HEK293 (cell line): ENCODE measurements at regions not wholly inside any gene's neighbourhood (a gene's known extent, or its start where the extent isn't known, plus 50 kb on each side); places are given as distances from the start of the nearest gene placed in this dataset.

Experiments
- GLIS2 ChIP-seq: fragments of 450-650 bp; formaldehyde crosslinking; IDR thresholded peaks from 2 replicates; pipeline ENCODE4 v1.5.1; 2016; ENCODE audit warnings: missing biosample characterization, missing genetic modification characterization
- HOXD13 ChIP-seq: sonication (generic); formaldehyde crosslinking; IDR thresholded peaks from 2 replicates; pipeline ENCODE4 v1.8.0; 2022; ENCODE audit warnings: missing genetic modification reagents, borderline replicate concordance
- IKZF3 ChIP-seq: fragments of 450-650 bp; IDR thresholded peaks from 2 replicates; pipeline ENCODE4 v1.5.0; 2018; ENCODE audit warnings: missing biosample characterization, mild to moderate bottlenecking, missing genetic modification characterization, moderate library complexity
- KLF10 ChIP-seq: fragments of 450-650 bp; IDR thresholded peaks from 2 replicates; pipeline ENCODE4 v1.5.1; 2018; ENCODE audit warnings: missing biosample characterization, mild to moderate bottlenecking, missing genetic modification characterization
- KLF16 ChIP-seq: fragments of 450-650 bp; formaldehyde crosslinking; IDR thresholded peaks from 2 replicates; pipeline ENCODE4 v1.5.1; 2017; ENCODE audit warnings: missing biosample characterization, missing genetic modification characterization
- PATZ1 ChIP-seq: fragments of 450-650 bp; formaldehyde crosslinking; IDR thresholded peaks from 2 replicates; pipeline ENCODE4 v1.5.1; 2016; ENCODE audit warnings: missing biosample characterization, missing genetic modification characterization
- ZBTB10 ChIP-seq: fragments of 450-650 bp; formaldehyde crosslinking; IDR thresholded peaks from 2 replicates; pipeline ENCODE4 v1.5.1; 2016; ENCODE audit warnings: missing biosample characterization, missing genetic modification characterization
- ZBTB44 ChIP-seq: fragments of 450-650 bp; IDR thresholded peaks from 2 replicates; pipeline ENCODE4 v1.5.1; 2018; ENCODE audit warnings: missing biosample characterization, mild to moderate bottlenecking, missing genetic modification characterization
- ZBTB48 ChIP-seq: fragments of 450-650 bp; formaldehyde crosslinking; IDR thresholded peaks from 2 replicates; pipeline ENCODE4 v1.5.1; 2016; ENCODE audit warnings: missing biosample characterization, missing genetic modification characterization
- ZEB2 ChIP-seq: fragments of 450-650 bp; formaldehyde crosslinking; IDR thresholded peaks from 2 replicates; pipeline ENCODE4 v1.5.1; 2016; ENCODE audit warnings: missing biosample characterization, missing genetic modification characterization
- ZFP41 ChIP-seq: fragments of 450-650 bp; formaldehyde crosslinking; IDR thresholded peaks from 2 replicates; pipeline ENCODE4 v1.5.1; 2016; ENCODE audit warnings: missing biosample characterization, missing genetic modification characterization, borderline replicate concordance
- ZIC2 ChIP-seq: fragments of 450-650 bp; formaldehyde crosslinking; IDR thresholded peaks from 2 replicates; pipeline ENCODE4 v1.5.1; 2016; ENCODE audit warnings: missing biosample characterization, missing genetic modification characterization
- ZNF138 ChIP-seq: fragments of 450-650 bp; formaldehyde crosslinking; IDR thresholded peaks from 2 replicates; pipeline ENCODE4 v1.5.1; 2016; ENCODE audit warnings: missing biosample characterization, missing genetic modification characterization, borderline replicate concordance
- ZNF146 ChIP-seq: fragments of 450-650 bp; formaldehyde crosslinking; IDR thresholded peaks from 2 replicates; pipeline ENCODE4 v1.5.1; 2016; ENCODE audit warnings: missing biosample characterization, missing genetic modification characterization
- ZNF18 ChIP-seq: fragments of 450-650 bp; formaldehyde crosslinking; IDR thresholded peaks from 2 replicates; pipeline ENCODE4 v1.5.1; 2016; ENCODE audit warnings: missing biosample characterization, missing genetic modification characterization
- ZNF2 ChIP-seq: fragments of 450-650 bp; formaldehyde crosslinking; IDR thresholded peaks from 2 replicates; pipeline ENCODE4 v1.5.1; 2016; ENCODE audit warnings: missing biosample characterization, missing genetic modification characterization
- ZNF211 ChIP-seq: fragments of 450-650 bp; formaldehyde crosslinking; IDR thresholded peaks from 2 replicates; pipeline ENCODE4 v1.5.1; 2016; ENCODE audit warnings: low read depth, missing biosample characterization, missing genetic modification characterization
- ZNF239 ChIP-seq: fragments of 450-650 bp; formaldehyde crosslinking; IDR thresholded peaks from 2 replicates; pipeline ENCODE4 v1.5.1; 2016; ENCODE audit warnings: missing biosample characterization, missing genetic modification characterization
- ZNF449 ChIP-seq: fragments of 450-650 bp; formaldehyde crosslinking; IDR thresholded peaks from 2 replicates; pipeline ENCODE4 v1.5.1; 2017; ENCODE audit warnings: missing biosample characterization, mild to moderate bottlenecking, missing genetic modification characterization, moderate library complexity
- ZNF513 ChIP-seq: fragments of 450-650 bp; IDR thresholded peaks from 2 replicates; pipeline ENCODE4 v1.5.1; 2018; ENCODE audit warnings: missing biosample characterization, missing genetic modification characterization
- ZNF514 ChIP-seq: fragments of 450-650 bp; formaldehyde crosslinking; IDR thresholded peaks from 2 replicates; pipeline ENCODE4 v1.5.1; 2016; ENCODE audit warnings: missing biosample characterization, missing genetic modification characterization
- ZNF529 ChIP-seq: fragments of 450-650 bp; formaldehyde crosslinking; IDR thresholded peaks from 2 replicates; pipeline ENCODE4 v1.5.1; 2017; ENCODE audit warnings: missing genetic modification characterization, missing biosample characterization; ENCODE audit not compliant: insufficient replicate concordance
- ZNF558 ChIP-seq: fragments of 450-650 bp; formaldehyde crosslinking; IDR thresholded peaks from 2 replicates; pipeline ENCODE4 v1.5.1; 2016; ENCODE audit warnings: missing biosample characterization, missing genetic modification characterization
- ZNF623 ChIP-seq: fragments of 450-650 bp; formaldehyde crosslinking; IDR thresholded peaks from 2 replicates; pipeline ENCODE4 v1.5.1; 2016; ENCODE audit warnings: missing biosample characterization, missing genetic modification characterization
- ZNF639 ChIP-seq: fragments of 450-650 bp; formaldehyde crosslinking; IDR thresholded peaks from 2 replicates; pipeline ENCODE4 v1.5.1; 2016; ENCODE audit warnings: missing biosample characterization, missing genetic modification characterization
- ZNF664 ChIP-seq: fragments of 450-650 bp; formaldehyde crosslinking; IDR thresholded peaks from 2 replicates; pipeline ENCODE4 v1.5.1; 2016; ENCODE audit warnings: missing biosample characterization, missing genetic modification characterization
- ZNF677 ChIP-seq: fragments of 450-650 bp; IDR thresholded peaks from 2 replicates; pipeline ENCODE4 v1.5.0; 2018; ENCODE audit warnings: missing biosample characterization, mild to moderate bottlenecking, missing genetic modification characterization, moderate library complexity
- ZNF777 ChIP-seq: fragments of 450-650 bp; formaldehyde crosslinking; IDR thresholded peaks from 2 replicates; pipeline ENCODE4 v1.5.1; 2017; ENCODE audit warnings: missing biosample characterization, missing genetic modification characterization, borderline replicate concordance
- ZNF791 ChIP-seq: fragments of 450-650 bp; formaldehyde crosslinking; IDR thresholded peaks from 2 replicates; pipeline ENCODE4 v1.5.1; 2016; ENCODE audit warnings: missing biosample characterization, missing genetic modification characterization

GRCh38 chr5:57042524-57042931 is 90.6 kb upstream of the MIER3 start (continued):
- TF ChIP-seq ZBTB10 (tag by site-specific recombination) (no peak), ZFP41 (tag by site-specific recombination) (no peak), ZNF777 (no peak), ZNF513 (peak; percentile 51; the same call in 1 of the 2 replicates), ZNF623 (tag by site-specific recombination) (peak; percentile 69), ZNF2 (tag by site-specific recombination) (peak; percentile 89), ZNF529 (no peak), ZNF449 (tag by site-specific recombination) (no peak), ZEB2 (tag by site-specific recombination) (peak; percentile 82), ZNF558 (peak; percentile 94), HOXD13 (CRISPR knock-in tag) (no peak), ZNF664 (tag by site-specific recombination) (peak; percentile 77), ZNF677 (tag by site-specific recombination) (no peak), ZBTB44 (tag by site-specific recombination) (no peak), ZIC2 (tag by site-specific recombination) (peak; percentile 80), KLF16 (peak; percentile 75), ZNF138 (tag by site-specific recombination) (no peak), ZNF239 (tag by site-specific recombination) (peak; percentile 91; the same call in 1 of the 2 replicates), ZNF514 (no peak), ZNF639 (tag by site-specific recombination) (peak; percentile 99), PATZ1 (tag by site-specific recombination) (peak; percentile 92), ZNF18 (tag by site-specific recombination) (no peak), ZNF211 (tag by site-specific recombination) (no peak), GLIS2 (no peak; the same call in 1 of the 2 replicates), ZNF146 (peak; percentile 78), IKZF3 (tag by site-specific recombination) (peak; percentile 89), ZNF791 (tag by site-specific recombination) (peak; percentile 42; the same call in 1 of the 2 replicates), KLF10 (tag by site-specific recombination) (0 out of 2 replicates have a peak, but pooled peaks have one; percentile 52), ZBTB48 (tag by site-specific recombination) (no peak; the same call in 1 of the 2 replicates)
